ENCODE measurements at regions not wholly inside any gene's neighbourhood (a gene's known extent, or its start where the extent isn't known, plus 50 kb on each side); places are given as distances from the start of the nearest gene placed in this dataset.
A peak's percentile ranks its signal among the peaks of the same experiment; 100 is the strongest.

DNA sequence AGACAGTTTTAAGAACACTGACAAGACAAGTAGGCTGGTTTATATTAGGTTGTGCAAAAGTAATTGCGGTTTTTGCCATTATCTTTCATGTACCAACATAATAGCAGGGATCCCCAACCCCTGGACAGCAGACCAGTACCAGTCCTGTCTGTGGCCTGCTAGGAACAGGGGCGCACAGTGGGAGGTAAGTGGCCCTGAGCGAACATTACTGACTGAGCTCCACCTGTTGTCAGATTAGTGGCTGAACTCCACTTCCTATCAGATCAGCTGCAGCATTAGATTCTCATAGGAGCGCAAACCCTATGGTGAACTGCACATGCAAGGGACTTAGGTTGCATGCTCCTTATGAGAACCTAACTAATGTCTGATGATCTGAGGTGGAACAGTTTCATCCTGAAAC is 921.9 kb downstream of the CCDC85A start:
- TF ChIP-seq, protein P1, sequence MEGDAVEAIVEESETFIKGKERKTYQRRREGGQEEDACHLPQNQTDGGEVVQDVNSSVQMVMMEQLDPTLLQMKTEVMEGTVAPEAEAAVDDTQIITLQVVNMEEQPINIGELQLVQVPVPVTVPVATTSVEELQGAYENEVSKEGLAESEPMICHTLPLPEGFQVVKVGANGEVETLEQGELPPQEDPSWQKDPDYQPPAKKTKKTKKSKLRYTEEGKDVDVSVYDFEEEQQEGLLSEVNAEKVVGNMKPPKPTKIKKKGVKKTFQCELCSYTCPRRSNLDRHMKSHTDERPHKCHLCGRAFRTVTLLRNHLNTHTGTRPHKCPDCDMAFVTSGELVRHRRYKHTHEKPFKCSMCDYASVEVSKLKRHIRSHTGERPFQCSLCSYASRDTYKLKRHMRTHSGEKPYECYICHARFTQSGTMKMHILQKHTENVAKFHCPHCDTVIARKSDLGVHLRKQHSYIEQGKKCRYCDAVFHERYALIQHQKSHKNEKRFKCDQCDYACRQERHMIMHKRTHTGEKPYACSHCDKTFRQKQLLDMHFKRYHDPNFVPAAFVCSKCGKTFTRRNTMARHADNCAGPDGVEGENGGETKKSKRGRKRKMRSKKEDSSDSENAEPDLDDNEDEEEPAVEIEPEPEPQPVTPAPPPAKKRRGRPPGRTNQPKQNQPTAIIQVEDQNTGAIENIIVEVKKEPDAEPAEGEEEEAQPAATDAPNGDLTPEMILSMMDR (IDR thresholded peaks at IDR 0.05; ENCODE audit: control extremely low read depth in 1 of 3, insufficient read depth in 1 of 3, low read depth in 1 of 3, low read length in 3 of 3): no peak
- no peak for TF ChIP-seq SIN3A (conservative IDR thresholded peaks at IDR 0.05 in 1 of 2, IDR thresholded peaks at IDR 0.05 in 1 of 2; ENCODE audit: low read depth in 1 of 2, low read length in 2 of 2)
- TF ChIP-seq PHF8 (conservative IDR thresholded peaks at IDR 0.05; ENCODE audit: low read depth, low read length): no peak
- TF ChIP-seq, protein P2, sequence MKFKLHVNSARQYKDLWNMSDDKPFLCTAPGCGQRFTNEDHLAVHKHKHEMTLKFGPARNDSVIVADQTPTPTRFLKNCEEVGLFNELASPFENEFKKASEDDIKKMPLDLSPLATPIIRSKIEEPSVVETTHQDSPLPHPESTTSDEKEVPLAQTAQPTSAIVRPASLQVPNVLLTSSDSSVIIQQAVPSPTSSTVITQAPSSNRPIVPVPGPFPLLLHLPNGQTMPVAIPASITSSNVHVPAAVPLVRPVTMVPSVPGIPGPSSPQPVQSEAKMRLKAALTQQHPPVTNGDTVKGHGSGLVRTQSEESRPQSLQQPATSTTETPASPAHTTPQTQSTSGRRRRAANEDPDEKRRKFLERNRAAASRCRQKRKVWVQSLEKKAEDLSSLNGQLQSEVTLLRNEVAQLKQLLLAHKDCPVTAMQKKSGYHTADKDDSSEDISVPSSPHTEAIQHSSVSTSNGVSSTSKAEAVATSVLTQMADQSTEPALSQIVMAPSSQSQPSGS (IDR thresholded peaks at IDR 0.05; ENCODE audit: low read length): no peak
- TF ChIP-seq CHD2 (IDR thresholded peaks at IDR 0.05; ENCODE audit: low read length): no peak
- TF ChIP-seq RAD21 (IDR thresholded peaks at IDR 0.05 in 1 of 2, conservative IDR thresholded peaks at IDR 0.05 in 1 of 2; ENCODE audit: low read depth in 2 of 2, low read length in 2 of 2): peak; percentile 14 to 17; a peak in 3 of 4 replicates
- TF ChIP-seq, protein P3, sequence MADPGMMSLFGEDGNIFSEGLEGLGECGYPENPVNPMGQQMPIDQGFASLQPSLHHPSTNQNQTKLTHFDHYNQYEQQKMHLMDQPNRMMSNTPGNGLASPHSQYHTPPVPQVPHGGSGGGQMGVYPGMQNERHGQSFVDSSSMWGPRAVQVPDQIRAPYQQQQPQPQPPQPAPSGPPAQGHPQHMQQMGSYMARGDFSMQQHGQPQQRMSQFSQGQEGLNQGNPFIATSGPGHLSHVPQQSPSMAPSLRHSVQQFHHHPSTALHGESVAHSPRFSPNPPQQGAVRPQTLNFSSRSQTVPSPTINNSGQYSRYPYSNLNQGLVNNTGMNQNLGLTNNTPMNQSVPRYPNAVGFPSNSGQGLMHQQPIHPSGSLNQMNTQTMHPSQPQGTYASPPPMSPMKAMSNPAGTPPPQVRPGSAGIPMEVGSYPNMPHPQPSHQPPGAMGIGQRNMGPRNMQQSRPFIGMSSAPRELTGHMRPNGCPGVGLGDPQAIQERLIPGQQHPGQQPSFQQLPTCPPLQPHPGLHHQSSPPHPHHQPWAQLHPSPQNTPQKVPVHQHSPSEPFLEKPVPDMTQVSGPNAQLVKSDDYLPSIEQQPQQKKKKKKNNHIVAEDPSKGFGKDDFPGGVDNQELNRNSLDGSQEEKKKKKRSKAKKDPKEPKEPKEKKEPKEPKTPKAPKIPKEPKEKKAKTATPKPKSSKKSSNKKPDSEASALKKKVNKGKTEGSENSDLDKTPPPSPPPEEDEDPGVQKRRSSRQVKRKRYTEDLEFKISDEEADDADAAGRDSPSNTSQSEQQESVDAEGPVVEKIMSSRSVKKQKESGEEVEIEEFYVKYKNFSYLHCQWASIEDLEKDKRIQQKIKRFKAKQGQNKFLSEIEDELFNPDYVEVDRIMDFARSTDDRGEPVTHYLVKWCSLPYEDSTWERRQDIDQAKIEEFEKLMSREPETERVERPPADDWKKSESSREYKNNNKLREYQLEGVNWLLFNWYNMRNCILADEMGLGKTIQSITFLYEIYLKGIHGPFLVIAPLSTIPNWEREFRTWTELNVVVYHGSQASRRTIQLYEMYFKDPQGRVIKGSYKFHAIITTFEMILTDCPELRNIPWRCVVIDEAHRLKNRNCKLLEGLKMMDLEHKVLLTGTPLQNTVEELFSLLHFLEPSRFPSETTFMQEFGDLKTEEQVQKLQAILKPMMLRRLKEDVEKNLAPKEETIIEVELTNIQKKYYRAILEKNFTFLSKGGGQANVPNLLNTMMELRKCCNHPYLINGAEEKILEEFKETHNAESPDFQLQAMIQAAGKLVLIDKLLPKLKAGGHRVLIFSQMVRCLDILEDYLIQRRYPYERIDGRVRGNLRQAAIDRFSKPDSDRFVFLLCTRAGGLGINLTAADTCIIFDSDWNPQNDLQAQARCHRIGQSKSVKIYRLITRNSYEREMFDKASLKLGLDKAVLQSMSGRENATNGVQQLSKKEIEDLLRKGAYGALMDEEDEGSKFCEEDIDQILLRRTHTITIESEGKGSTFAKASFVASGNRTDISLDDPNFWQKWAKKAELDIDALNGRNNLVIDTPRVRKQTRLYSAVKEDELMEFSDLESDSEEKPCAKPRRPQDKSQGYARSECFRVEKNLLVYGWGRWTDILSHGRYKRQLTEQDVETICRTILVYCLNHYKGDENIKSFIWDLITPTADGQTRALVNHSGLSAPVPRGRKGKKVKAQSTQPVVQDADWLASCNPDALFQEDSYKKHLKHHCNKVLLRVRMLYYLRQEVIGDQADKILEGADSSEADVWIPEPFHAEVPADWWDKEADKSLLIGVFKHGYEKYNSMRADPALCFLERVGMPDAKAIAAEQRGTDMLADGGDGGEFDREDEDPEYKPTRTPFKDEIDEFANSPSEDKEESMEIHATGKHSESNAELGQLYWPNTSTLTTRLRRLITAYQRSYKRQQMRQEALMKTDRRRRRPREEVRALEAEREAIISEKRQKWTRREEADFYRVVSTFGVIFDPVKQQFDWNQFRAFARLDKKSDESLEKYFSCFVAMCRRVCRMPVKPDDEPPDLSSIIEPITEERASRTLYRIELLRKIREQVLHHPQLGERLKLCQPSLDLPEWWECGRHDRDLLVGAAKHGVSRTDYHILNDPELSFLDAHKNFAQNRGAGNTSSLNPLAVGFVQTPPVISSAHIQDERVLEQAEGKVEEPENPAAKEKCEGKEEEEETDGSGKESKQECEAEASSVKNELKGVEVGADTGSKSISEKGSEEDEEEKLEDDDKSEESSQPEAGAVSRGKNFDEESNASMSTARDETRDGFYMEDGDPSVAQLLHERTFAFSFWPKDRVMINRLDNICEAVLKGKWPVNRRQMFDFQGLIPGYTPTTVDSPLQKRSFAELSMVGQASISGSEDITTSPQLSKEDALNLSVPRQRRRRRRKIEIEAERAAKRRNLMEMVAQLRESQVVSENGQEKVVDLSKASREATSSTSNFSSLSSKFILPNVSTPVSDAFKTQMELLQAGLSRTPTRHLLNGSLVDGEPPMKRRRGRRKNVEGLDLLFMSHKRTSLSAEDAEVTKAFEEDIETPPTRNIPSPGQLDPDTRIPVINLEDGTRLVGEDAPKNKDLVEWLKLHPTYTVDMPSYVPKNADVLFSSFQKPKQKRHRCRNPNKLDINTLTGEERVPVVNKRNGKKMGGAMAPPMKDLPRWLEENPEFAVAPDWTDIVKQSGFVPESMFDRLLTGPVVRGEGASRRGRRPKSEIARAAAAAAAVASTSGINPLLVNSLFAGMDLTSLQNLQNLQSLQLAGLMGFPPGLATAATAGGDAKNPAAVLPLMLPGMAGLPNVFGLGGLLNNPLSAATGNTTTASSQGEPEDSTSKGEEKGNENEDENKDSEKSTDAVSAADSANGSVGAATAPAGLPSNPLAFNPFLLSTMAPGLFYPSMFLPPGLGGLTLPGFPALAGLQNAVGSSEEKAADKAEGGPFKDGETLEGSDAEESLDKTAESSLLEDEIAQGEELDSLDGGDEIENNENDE (IDR thresholded peaks at IDR 0.05; ENCODE audit: insufficient replicate concordance, low read length): no peak
- TF ChIP-seq, protein P4, sequence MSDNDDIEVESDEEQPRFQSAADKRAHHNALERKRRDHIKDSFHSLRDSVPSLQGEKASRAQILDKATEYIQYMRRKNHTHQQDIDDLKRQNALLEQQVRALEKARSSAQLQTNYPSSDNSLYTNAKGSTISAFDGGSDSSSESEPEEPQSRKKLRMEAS (IDR thresholded peaks at IDR 0.05): no peak
- TF ChIP-seq ZNF274 (IDR thresholded peaks at IDR 0.05; ENCODE audit: borderline replicate concordance, extremely low read depth, low read length): no peak
- no peak for TF ChIP-seq KDM5A (IDR thresholded peaks at IDR 0.05; ENCODE audit: low read length)
- no peak for TF ChIP-seq TAF1 (IDR thresholded peaks at IDR 0.05; ENCODE audit: low read depth, low read length)

Data from H1 (cell line).